Stimulated activated CD4-positive, alpha-beta T cell treated with anti-CD3 and anti-CD28 coated beads, Interleukin-1b, Interleukin-23, amount 100 ng/mL, for 4 hours (primary cell): ENCODE measurements at regions not wholly inside any gene's neighbourhood (a gene's known extent, or its start where the extent isn't known, plus 50 kb on each side); places are given as distances from the start of the nearest gene placed in this dataset.
A peak's percentile ranks its signal among the peaks of the same experiment; 100 is the strongest.
"Not testable (repeated sequence)": the region's sequence is repeated elsewhere in the genome, so short reads cannot be mapped to it uniquely, and the experiment has no call there.

Experiments
- DNase-seq, 2 donors: peaks; one replicate each; pipeline ENCODE4 v3.0.0-alpha.2; 2020; ENCODE audit warnings: low read depth in 2 of 2

DNA sequence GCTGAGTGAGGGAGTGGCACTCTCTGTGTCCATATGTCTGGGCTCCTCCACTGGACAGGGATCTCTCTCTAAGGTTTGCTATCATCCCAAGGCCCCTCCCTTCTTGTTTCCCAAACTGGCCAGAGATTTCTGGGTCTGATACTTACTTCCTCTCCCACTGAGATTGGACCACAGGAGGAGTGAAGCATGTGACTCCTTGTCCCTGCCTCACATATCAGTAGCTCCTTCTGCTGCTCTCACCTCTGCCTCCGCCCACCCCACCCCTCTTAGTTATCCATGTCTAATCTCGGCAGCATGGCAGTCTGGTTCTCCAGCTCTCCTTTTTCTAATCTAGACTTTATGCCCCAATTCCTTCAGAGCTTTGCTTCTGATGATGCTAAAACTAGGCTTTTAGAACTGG lies 223.1 kb downstream of the RPLP1 start:
- DNase-seq = no peak

DNA sequence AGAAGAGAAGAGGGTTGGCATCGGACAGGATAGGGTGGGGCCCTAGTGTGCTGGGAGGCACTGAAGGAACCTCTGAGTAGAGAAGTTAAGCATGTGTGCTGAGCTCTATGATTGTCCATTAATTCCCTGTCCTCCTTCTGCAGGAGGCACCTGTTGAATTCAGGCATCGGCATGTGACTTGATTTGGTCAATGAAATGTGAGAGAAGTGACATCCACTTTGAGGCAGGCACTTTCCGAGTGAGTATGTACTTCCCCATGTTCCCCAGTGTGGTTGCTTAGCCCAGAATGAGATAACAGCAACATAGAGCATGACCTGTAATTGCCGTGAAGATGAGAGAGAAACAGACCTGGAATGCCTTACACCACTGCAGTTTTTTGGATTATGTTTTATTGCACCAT lies 224.8 kb downstream of the RPLP1 start:
- DNase-seq = no peak

DNA sequence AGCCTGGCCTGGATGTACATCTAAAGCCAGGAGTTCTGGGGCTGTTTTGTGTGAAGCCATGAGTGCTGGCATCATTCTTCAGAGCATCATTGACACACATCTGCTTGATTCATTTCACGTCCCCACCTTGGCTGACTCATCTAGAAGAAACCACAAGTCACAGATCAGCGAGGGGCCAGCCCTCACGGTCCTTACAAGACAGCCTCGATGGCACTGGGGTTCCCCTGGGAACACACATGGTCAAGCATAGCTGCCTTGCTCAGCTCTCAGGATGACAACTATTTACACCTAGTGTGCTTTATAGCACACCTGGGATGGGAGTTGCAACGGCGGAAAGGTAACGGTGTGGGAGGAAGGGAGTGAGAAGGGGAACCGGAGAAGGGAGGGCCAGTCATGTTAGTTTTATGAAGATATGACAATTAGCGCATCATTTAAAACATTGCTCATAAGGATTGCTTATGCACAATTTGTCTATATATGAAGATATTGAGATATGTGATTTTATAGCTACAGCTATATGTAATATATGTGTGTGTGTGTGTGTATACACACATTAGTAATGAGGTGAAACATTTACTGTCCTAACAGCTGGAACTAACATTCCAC lies 227.1 kb downstream of the RPLP1 start:
- peak in 1 of 2 donors; percentile 9 for DNase-seq

DNA sequence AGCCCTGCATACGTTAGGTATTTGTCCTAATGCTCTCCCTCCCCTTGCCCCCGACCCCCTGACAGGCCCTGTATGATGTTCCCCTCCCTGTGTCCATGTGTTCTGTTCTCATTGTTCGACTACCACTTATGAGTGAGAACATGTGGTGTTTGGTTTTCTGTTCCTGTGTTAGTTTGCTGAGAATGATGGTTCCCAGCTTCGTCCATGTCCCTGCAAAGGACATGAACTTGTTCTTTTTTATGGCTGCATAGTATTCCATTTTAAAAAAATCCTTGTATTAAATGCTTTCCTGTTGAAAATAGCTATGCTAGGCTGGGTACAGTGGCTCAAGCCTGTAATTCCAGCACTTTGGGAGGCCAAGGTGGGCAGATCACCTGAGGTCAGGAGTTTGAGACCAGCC lies 232.2 kb downstream of the RPLP1 start:
- not testable (repeated sequence) for DNase-seq

DNA sequence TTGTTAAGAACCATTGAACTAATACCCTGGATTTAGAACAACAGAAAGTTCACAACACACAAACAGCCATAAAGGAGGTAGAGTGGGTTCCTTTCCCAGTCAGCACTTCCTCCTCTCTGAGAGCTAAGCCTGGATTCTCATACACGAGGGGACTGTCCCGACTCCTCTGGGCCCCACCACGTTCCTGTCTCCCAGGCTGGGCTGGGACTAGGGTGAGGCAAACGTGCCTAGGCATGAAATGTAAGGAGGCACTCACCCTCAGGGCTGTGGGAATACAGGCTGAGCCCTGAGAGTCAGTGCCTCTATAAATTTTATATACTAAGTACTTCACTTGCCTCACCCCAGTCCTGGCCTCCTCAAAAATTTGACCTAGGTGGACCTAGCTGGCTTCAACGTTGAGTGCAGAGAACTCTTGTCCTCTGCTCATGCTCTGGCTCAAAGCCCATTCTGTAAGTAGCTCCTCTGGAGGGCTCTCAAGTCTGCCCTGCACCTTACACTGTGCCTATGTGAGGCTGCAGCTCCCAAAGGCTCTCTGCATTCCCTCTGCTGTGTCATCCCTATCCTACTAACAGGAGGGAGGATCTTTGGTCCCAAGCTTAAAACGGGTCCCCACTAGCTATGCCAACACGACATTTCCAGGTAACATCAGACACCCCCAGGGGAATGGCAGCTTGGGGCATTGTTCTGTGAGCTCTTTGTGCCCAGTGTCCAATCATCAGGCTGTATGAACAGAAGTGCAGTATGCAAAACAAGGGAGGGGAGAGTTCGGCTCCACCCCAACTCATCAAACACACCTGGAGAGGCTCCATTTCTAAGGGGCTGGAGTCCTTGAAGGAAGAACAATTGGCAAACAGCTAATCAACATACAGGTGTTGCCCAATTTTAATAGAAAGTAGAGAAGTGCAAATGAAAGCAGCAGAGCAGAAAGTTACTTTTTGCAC lies 233.2 kb downstream of the RPLP1 start:
- DNase-seq = no peak

DNA sequence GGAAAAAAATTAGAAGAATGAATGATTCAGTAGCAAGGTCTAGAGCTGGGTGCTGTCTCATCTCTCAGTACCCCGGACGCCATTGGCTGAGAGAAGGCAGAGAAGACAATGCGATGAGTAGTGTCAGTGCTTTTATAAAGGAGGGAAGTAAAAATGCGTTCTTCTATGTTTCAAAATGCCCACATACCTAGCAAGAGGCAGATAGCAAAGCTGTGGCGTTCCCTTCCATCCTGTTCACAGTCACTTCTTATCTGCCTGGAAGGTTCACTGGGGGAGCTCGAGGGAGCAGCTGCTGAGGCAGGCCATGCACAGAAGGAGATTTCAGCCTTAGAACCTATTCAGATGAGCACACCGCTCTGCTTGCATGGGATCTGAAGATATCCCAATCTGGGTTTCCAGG lies 234.0 kb downstream of the RPLP1 start:
- DNase-seq = no peak

DNA sequence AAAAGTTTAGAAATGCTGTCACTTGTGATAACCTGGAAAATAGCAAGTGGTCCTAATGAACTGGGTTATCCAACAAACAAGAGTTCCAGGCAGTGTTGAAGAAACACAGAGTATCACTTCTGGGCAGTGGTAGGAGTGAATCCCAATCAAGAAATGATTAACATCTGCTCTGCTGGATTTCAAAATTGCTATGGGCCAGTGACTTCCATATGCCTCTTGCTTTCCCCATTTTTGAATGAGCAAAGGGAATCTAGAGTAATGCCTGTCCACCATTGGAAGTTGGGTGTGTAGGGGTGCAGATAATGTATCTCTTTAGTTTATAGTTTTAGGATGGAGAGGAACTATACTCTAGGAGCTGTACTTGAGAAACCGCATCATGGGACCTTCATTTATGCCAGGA lies 236.5 kb downstream of the RPLP1 start:
- no peak for DNase-seq

DNA sequence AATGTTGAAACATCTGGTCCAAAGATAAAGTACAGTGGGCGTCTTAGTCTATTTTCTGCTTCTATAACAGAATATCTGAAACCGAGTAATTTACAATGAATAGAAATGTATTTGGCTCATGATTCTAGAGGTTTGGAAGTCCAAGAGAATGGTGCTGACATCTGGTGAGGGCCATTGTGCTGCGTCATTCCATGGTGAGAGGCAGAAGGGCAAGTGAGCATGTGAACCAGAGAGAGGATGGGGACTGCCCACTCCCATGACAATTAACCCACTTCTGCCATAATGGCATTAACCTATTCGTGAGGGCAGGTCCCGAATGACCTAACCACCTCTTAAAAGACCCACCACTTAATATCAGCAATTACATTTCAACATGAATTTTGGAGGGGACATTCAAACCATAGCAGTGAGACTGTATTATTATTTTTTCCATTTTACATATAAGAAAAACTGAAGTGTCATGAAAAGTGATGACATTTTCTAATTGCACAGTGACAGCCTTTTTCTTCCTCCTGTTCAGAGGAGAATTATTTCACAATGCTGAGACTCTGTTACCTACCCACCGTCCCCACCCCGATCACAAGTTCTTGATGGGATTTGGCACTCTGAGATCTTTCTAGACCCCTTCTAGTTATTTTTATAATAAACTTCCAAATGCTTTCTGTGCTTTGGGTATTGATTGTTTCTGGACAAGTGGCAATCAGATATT lies 238.8 kb downstream of the RPLP1 start:
- no peak for DNase-seq

DNA sequence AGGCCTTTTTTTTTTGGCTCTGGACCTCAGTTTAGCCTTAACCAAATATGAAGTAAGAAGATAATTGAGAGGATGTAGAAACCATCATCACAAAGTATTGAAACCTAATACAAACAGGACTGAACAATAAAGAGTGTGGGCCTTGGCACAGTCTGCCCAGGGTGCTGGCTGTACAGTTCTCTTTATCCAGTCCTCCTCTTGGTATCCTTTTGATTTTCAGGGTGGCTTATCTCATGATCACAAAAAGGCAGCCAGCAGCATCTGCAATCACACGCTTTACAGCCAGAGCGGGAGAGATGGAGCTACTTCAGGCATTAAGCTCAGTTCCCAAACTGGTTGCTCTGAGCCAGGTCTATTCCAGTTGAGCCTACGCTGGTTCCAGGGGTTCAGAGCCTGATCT lies 239.7 kb downstream of the RPLP1 start:
- no peak for DNase-seq

DNA sequence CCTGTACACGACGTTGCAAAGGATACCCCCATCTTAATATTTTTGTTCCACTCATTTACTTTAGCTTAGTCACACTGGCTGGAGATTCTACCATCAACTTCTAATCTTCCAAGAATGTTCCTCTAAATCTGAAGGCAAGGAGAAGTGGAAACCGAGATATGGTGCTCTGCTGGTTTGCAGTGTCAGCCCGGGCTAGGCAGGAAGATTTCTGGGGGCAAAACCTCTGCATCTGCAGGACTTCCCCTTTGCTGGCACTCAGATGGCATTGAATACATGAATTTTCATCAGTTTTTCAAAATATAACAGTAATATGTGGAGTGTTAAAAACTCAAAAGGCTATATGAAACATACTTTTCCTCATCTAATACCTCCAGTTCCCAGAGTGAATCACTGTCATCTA lies 240.4 kb downstream of the RPLP1 start:
- no peak for DNase-seq

DNA sequence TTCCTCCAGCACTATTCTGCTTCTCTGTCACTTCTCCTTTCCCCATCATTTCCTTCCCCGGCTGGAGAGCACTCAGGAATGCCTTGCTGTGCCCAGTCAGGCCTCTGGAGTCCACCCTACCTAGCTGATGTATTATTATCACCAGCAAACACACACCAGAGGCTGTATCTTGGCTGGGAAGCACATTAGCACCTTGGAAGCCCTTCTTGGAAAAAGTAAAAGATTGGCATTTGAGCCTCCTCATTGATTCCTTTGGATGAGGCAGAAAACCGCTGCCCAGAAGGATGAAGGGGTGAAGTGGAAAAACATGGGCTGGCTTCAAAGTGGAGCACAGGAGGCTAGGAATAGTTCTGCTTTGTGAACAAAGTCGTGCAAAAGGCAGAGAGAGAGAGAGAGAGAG lies 244.3 kb downstream of the RPLP1 start:
- DNase-seq = no peak

DNA sequence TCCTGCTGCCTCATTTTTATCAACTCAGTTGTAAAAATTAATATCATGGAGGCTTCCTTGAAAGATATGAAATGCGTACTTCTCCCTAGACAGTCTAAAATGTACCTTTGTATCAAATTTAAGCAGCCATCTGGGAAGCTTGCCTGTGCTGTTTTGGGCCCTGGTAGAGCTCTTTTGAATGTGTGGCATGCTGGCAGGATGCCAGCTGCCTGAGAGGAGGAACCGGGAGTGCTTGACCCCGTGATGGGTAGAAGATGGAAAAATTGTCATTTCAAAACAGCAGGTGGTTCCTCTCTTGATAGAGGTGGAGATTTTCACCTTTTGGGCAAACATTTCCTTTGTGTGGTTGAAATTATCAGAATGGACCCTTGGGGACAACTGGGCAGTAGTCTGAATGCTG lies 245.3 kb downstream of the RPLP1 start:
- DNase-seq = no peak

DNA sequence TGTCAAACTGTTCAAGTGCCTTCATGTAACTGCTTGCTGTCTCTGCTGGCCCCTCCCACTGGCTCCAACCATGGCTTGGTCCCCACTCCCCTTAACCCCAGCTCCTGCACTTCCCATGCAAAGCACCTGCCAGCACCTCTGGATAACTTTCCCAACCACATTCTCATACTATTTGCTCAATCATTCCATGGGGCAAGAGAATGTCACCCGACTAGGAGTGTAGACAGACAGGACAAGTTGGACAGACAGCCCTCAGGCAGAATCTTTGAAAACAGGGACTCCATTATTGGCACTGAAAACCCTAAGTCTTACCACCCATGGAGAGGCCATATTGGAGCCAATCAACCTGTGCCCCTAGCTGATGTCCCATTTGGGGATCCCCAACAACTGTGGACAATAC lies 246.5 kb downstream of the RPLP1 start:
- no peak for DNase-seq

DNA sequence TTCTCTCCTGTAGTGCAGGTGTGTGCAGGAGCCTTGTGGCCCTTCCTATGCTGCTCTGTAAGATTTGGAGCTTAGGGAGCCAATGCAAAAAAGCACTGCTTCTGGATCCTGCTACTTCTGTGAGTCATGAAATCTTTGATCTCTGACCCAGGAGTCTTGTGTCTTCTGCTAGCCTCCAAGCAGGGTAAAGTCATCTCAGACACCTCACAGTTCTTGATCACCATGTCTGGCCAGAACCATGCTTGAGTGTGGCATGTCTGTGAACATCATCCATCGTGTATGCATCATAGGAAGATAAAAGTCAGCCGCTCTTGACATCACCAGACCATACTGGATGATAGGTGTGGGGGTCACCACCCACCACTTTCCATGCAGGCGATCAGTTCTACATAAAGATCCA lies 247.8 kb downstream of the RPLP1 start:
- no peak for DNase-seq

DNA sequence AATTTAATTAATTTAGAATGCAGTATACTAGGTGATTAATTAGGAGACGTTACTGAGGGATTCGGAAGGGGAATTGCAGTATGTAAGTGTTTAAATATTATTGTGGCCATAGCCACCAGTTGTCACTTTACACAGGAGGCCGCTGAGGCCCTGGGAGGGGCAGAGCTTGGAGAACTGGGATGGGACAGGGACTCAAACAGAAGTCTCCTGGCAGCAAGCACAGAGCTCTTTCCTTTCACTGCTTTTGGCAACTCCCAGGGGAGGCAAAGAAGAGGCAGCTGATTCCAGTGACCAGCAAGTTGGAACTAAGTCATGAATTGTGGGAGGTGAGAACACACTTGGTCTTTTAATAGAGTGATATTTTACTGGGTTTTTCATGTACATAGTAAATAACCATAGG lies 248.6 kb downstream of the RPLP1 start:
- DNase-seq = no peak

DNA sequence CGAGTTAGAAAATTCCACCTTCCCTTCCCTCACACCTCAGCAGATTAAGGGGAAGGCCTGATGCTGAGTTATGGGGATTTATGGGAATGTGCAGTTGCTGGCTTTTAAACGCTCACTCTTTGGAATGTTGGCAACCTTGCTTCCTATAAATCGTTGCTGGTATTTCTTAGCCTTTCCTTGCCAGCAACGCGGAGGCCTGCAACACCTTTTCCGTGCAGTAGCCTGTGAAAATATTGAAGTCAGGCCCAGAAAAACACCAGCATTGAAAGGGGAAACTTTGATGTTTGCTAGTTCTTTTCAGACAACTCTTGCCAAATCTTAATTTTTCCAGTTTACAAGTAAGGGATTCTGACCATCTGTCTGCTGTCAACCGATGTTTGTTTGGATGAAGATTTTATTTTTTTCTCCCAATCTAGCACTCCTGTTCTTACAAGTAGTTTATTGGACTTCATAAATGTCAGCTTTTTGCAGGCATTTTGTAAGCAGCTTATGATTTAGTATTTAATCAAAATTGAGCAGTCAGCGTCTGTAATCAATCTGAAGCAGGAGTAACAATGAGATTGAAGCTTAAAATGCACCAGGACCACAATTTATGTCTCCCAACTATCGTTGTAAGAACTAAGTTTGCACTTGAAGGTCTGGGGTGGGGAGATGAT lies 251.0 kb downstream of the RPLP1 start:
- no peak for DNase-seq

DNA sequence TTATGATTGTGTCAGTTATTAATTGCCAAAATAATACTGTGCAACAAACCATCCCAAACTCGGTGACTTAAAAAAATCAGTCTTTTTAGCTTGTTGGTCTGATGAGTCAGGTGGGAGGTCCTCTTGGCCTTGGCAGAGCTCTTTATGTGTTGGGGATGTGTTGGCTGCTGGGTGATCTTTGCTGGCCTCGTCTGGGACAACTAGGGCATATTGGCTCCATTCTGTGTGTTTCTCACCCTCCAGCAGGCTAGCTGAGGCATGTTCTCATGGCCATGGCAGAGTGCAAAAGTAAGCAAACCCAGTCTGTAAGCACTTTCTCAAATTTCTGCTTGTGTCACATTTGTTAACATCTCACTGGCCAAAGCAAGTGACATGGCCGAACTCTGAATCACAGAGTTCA lies 251.6 kb downstream of the RPLP1 start:
- DNase-seq = no peak

DNA sequence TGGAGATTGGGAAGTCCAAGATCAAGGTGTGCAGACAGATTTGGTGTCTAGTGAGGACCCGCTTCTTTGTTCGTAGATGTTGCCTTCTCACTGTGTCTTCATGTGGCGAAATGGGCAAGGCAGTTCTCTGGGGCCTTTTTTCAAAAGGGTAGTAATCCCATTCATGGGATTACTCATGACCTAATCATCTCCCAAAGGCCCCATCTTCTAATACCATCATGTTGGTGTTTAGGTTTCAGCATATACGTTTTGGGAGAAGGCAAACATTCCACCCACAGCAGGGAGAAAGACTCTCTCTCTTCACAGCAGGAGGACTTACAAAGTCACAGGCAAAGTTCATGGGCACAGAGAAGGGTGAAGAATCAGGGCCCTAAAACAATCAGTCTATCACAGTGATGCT lies 252.1 kb downstream of the RPLP1 start:
- DNase-seq = no peak

DNA sequence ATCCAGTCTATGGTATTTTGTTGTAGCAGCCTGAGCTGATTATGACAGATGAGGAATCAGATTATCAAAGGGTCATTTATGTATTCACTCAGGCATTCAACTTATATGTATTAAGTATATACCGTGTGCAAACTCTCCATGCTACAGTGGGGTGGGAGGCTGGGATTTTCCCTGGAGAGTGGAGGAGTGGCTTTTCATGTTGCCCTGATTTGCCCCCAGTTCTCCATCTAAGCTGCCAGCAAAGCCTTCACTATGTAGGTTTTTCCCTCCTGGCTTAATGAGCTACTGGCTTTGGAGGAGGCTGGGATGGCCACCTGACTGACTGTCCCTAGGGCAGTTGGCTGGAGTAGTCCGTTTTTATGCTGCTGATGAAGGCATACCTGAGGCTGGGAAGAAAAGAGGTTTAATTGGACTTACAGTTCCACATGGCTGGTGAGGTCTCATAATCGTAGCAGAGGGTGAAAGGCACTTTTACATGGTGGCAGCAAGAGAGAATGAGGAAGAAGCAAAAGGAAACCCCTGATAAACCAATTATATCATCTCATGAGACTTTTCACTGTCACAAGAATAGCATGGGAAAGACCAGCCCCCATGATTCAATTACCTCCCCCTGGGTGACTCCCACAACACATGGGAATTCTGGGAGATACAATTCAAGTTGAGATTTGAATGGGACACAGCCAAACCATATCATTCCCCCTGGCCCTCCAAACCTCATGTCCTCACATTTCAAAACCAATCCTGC lies 253.9 kb downstream of the RPLP1 start:
- no peak for DNase-seq

DNA sequence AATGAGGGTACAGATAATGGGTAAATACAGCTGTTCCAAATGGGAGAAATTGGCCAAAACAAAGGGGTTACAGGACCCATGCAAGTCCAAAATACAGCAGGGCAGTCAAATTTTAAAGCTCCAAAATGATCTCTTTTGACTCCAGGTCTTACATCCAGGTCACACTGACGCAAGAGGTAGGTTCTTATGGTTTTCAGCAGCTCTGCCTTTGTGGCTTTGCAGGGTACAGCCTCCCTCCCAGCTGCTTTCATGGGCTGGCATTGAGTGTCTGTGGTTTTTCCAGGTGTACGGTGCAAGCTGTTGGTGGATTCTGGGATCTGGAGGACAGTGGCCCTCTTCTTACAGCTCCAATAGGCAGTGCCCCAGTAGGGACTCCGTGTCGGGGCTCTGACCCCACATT lies 254.6 kb downstream of the RPLP1 start:
- DNase-seq = not testable (repeated sequence)

DNA sequence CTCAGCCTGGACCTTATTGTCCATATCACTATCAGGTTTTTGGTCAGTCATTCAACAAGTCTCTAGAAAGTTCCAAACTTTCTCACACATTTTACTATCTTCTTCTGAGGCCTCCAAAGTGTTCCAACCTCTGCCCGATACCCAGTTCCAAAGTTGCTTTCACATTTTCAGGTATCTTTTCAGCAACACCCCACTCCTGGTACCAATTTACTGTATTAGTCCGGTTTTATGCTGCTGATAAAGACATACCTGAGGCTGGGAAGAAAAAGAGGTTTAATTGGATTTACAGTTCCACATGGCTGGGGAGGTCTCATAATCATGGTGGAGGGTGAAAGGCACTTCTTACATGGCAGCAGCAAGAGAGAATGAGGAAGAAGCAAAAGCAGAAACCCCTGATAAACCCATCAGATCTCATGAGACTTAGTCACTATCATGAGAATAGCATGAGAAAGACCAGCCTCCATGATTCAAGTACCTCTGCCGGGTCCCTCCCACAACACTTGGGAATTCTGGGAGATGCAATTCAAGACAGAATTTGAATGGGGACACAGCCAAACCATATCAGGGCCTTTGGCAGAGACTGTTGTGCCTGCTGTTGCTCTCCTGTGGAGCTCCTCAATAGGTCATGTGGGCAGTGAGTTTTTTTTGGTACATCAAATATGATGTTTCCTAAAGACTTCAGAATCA lies 256.0 kb downstream of the RPLP1 start:
- not testable (repeated sequence) for DNase-seq
